Activated naive CD4-positive, alpha-beta T cell treated with anti-CD3 and anti-CD28 coated beads for 36 hours (primary cell): ENCODE measurements at regions not wholly inside any gene's neighbourhood (a gene's known extent, or its start where the extent isn't known, plus 50 kb on each side); places are given as distances from the start of the nearest gene placed in this dataset.

ENCODE experiments used
- CTCF ChIA-PET: fragments of 350-600 bp; sonication (Branson Sonifier 250); formaldehyde crosslinking; loops from one replicate; lab custom pipeline; 2021; ENCODE audit warnings: antibody characterized with exemption; lab: Charles Lee
- DNase-seq: peaks from one replicate; pipeline ENCODE4 v3.0.0-alpha.2; 2020
- H3K27ac Mint-ChIP-seq: one replicate; pipeline ENCODE4 v1.8.0; 2021; ENCODE audit warnings: mild to moderate bottlenecking, mixed read lengths
- H3K27me3 Mint-ChIP-seq: one replicate; pipeline ENCODE4 v1.8.0; 2021; ENCODE audit warnings: low read depth, mixed read lengths
- H3K36me3 Mint-ChIP-seq: one replicate; pipeline ENCODE4 v1.8.0; 2021; ENCODE audit warnings: low read depth, mixed read lengths
- H3K4me1 Mint-ChIP-seq: one replicate; pipeline ENCODE4 v1.8.0; 2021; ENCODE audit warnings: low read depth, mixed read lengths
- H3K4me3 Mint-ChIP-seq: one replicate; pipeline ENCODE4 v1.8.0; 2021; ENCODE audit warnings: mild to moderate bottlenecking, moderate library complexity, mixed read lengths
- H3K9me3 Mint-ChIP-seq: one replicate; pipeline ENCODE4 v1.8.0; 2021; ENCODE audit warnings: mixed read lengths
- intact Hi-C: fragments of 100-400 bp; cut with micrococcal nuclease; formaldehyde crosslinking; loops from one replicate; pipeline ENCODE4 v1.15.1; 2023

DNA sequence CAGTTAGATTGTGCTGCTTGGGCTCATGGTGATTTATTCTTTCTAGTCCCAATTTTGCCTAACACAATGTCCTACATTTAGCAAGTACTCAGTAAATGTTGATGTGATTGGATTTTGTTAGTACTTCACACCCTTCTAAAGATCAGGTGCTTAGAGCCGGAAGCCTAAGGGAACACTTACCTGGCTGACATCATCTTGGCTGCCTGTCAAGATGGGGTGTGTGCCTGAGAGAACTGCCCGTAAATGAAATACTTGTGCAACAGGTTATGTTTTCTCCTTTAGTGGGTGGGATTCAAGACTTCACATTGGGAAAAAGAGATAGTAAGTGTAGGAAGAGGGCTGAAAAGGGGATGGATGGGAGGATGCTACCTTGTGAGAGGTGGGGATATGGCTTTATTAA, 75.5 kb upstream of the MACF1 start:
- Mint-ChIP-seq H3K4me1 (peaks cover 3% of the 10 kb centered on the region), H3K27ac (no peak overlapping the region), H3K27me3 (peaks cover 2% of the 10 kb centered on the region), H3K36me3 (no peaks in the 10 kb centered on the region), H3K9me3 (no peaks in the 10 kb centered on the region), H3K4me3 (no peak overlapping the region)
- DNase-seq = no peak
- intact Hi-C loops = loop anchor here (2.0 kb wide), 1 partner anchor 58 kb away; no protein-coding TSS in a partner anchor
- CTCF ChIA-PET = interaction anchor here (0.6 kb wide), 1 partner anchor 30 kb away, joined by 4 read pairs; no protein-coding TSS in a partner anchor

- Mint-ChIP-seq H3K4me1 (peaks cover 3% of the 10 kb centered on the region), H3K4me3 (no peak overlapping the region), H3K9me3 (no peaks in the 10 kb centered on the region), H3K27ac (no peak overlapping the region), H3K27me3 (peaks cover 2% of the 10 kb centered on the region), H3K36me3 (no peaks in the 10 kb centered on the region)
- CTCF ChIA-PET = no interaction called here
- peak; percentile 12 for DNase-seq
- intact Hi-C loops = loop anchor here (2.0 kb wide), 1 partner anchor 57 kb away; no protein-coding TSS in a partner anchor
These were observed 75.0 kb upstream of the MACF1 start for GRCh38 chr1:39129514-39129913.

DNA sequence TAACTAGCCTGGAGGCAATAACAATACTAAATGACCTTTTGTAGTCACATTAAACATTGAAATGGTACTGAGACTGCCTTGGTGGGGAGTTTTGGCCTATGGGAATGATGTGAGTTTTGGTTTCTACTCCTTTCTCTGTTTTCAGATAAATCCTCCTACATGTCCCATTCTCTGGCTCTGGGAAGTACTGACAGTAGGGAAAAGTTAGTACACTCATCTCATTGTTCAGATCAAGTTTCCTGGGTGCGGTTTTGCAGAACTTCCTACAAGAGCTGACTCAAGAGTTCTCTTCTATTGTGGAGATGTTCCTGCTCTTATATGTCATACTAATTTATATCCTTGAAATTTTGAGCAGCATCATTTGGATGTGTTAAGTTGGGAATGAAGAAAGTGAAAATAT, 74.2 kb upstream of the MACF1 start:
- no peaks in the 10 kb centered on the region for H3K36me3 Mint-ChIP-seq
- H3K27me3 Mint-ChIP-seq = peaks cover 2% of the 10 kb centered on the region
- CTCF ChIA-PET = no interaction called here
- no peak for DNase-seq
- intact Hi-C loops = no loop called here
- peaks cover 5% of the 10 kb centered on the region for H3K4me1 Mint-ChIP-seq
- H3K27ac Mint-ChIP-seq = no peak overlapping the region
- H3K4me3 Mint-ChIP-seq = no peak overlapping the region
- no peaks in the 10 kb centered on the region for H3K9me3 Mint-ChIP-seq

DNA sequence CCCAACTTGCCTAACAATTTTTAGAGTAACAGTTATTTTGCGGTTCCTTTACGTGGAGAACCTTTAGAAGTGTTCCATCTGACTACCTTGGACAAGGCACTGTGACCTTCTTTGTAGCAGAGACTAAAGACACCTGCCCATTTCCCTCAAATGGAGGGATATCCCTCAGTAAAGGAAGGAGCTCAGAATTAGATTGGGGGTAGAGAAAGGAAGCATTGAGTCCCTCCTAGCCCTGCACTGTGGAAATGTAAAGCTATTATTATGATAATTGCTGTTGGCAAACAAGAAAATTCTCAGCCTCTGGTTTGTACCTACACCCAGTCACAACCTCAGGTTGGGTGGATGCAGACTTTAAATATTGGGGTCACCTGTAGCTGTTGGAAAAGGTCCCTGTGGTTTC, 72.6 kb upstream of the MACF1 start:
- CTCF ChIA-PET = interaction anchor here (1.5 kb wide), 1 partner anchor 60 kb away, joined by 4 read pairs; no protein-coding TSS in a partner anchor
- DNase-seq = no peak
- no peaks in the 10 kb centered on the region for H3K9me3 Mint-ChIP-seq
- H3K4me3 Mint-ChIP-seq = no peak overlapping the region
- H3K36me3 Mint-ChIP-seq = no peaks in the 10 kb centered on the region
- H3K27ac Mint-ChIP-seq = no peak overlapping the region
- intact Hi-C loops = no loop called here
- peaks cover 5% of the 10 kb centered on the region for H3K4me1 Mint-ChIP-seq
- H3K27me3 Mint-ChIP-seq = peaks cover 2% of the 10 kb centered on the region

DNA sequence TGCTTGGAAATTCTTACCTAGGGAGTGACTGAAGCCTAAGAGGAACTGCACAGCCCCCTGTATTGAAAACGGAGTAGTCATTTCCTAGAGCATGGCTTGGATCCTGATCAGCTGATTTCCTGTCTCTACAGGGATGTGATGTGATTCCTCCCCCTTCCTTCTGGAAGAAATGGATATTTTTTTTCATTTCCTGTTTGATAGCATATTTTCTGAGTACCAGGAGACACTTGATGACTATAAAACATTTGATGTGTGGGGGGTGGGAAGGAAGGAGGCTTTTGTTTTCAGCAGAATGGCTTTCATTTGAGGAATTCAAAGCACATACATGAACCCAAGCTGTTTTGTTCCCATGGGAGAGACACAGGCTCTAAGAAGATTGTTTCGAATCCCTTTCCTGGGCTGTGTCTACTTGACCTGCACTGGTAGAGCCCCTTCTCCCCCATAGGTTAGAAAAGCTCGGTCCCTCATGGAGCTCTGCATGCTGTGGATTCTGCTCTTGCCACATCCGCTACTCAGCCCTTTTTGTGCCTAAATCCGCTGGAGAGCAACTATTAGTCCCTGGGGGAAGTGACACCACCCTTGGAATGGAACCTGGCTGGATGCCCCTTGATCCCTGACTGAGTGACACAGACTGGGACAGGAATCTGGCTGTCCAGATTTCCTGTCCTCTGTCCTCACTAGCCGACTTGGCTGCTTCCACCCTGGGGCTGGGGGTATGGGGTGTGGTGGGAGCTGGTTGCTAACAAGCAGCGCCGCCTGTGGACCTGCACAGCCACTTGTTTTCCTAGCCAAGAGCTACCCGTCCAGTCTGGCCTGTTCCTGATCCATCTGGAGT, 71.8 kb upstream of the MACF1 start:
- Mint-ChIP-seq H3K4me3 (no peak overlapping the region), H3K36me3 (no peaks in the 10 kb centered on the region), H3K27ac (no peak overlapping the region), H3K27me3 (peaks cover 2% of the 10 kb centered on the region), H3K9me3 (no peaks in the 10 kb centered on the region), H3K4me1 (peaks cover 5% of the 10 kb centered on the region)
- DNase-seq = no peak
- CTCF ChIA-PET = interaction anchor here (1.5 kb wide), 1 partner anchor 60 kb away, joined by 4 read pairs; no protein-coding TSS in a partner anchor
- intact Hi-C loops = no loop called here

DNA sequence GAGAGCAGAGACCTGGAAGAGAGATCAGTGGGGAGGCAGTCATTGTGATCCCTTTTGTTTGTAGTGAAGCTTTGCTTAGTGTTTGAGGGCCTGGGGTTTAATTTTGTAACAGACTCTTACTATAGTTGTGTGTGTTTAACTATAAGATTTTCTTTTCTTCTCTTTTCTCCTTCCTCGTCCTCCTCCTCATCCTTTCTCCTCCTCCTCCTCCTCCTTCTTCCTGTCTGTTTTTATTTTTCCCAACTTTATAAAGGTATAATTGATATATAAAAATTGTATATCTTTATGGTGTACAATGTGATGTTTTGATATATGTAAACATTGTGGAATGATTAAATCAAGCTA, 71.2 kb upstream of the MACF1 start:
- DNase-seq = no peak
- Mint-ChIP-seq H3K27ac (no peak overlapping the region), H3K9me3 (no peaks in the 10 kb centered on the region), H3K4me1 (peaks cover 5% of the 10 kb centered on the region), H3K27me3 (peaks cover 2% of the 10 kb centered on the region), H3K4me3 (no peak overlapping the region), H3K36me3 (no peaks in the 10 kb centered on the region)
- CTCF ChIA-PET = interaction anchor here (1.0 kb wide), 1 partner anchor 222 kb away, joined by 3 read pairs; no protein-coding TSS in a partner anchor
- intact Hi-C loops = no loop called here

GRCh38 chr1:39134768-39135333, 69.6 kb upstream of the MACF1 start:
- no peaks in the 10 kb centered on the region for H3K27me3 Mint-ChIP-seq
- H3K4me1 Mint-ChIP-seq = peaks cover 2% of the 10 kb centered on the region
- no peaks in the 10 kb centered on the region for H3K36me3 Mint-ChIP-seq
- no peak for DNase-seq
- CTCF ChIA-PET = no interaction called here
- no peaks in the 10 kb centered on the region for H3K9me3 Mint-ChIP-seq
- no peak overlapping the region for H3K27ac Mint-ChIP-seq
- intact Hi-C loops = no loop called here
- no peak overlapping the region for H3K4me3 Mint-ChIP-seq

DNA sequence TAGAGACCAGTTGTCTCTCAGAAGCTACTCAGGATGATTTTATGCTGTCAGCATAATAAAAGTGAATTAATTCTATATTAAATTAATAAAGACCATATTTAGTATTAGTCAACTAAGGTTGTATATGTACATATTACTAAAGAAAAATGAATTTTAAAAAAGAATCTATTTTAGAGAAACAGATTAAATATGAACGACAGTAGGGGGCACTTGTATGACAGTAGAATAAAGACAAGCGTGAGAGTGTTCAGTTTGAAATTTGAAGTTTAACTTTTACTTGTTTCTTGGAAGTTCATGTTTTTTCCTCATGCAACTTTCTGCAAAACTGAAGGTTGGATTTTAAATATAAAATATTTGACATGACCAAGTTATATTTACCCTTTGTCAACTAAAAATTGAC, 67.9 kb upstream of the MACF1 start:
- no peak overlapping the region for H3K4me3 Mint-ChIP-seq
- intact Hi-C loops = no loop called here
- H3K36me3 Mint-ChIP-seq = no peaks in the 10 kb centered on the region
- CTCF ChIA-PET = no interaction called here
- H3K27me3 Mint-ChIP-seq = no peaks in the 10 kb centered on the region
- DNase-seq = no peak
- no peak overlapping the region for H3K27ac Mint-ChIP-seq
- no peaks in the 10 kb centered on the region for H3K9me3 Mint-ChIP-seq
- peaks cover 2% of the 10 kb centered on the region for H3K4me1 Mint-ChIP-seq

DNA sequence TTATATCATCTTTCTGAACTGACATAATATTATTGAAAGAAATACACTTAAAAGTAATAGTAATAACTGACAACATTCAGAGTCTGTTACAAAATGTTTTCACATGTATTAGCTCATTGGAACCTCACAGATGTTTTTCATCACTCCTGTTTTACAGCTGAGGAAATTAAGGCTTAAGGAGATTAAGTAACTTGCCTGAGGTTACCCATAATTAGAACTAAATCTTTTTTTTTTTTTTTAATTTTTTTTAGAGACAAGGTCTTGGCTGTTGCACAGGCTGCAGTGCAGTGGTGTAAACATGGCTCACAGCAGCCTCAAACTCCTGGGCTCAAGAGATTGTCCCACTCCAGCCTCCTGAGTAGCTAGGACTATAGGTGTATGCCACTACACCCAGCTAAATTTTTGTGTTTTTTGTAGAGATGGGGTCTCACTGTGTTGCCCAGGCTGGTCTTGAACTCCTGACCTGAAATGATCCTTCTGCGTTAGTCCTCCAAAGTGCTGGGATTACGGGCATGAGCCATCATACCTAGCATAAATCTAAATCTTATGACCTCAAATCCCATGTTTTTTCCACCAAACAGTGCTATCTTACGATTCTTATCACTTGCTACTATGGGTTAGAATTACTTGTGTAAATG, 64.7 kb upstream of the MACF1 start:
- intact Hi-C loops = no loop called here
- no peak overlapping the region for H3K27ac Mint-ChIP-seq
- H3K27me3 Mint-ChIP-seq = no peaks in the 10 kb centered on the region
- H3K4me3 Mint-ChIP-seq = no peak overlapping the region
- no peak for DNase-seq
- H3K4me1 Mint-ChIP-seq = peaks cover under 1% of the 10 kb centered on the region
- CTCF ChIA-PET = interaction anchor here (0.7 to 1.2 kb wide), 2 partner anchors 17 to 52 kb away, joined by 3 to 7 read pairs; no protein-coding TSS in a partner anchor
- no peaks in the 10 kb centered on the region for H3K9me3 Mint-ChIP-seq
- H3K36me3 Mint-ChIP-seq = no peaks in the 10 kb centered on the region

- no peak for DNase-seq
- Mint-ChIP-seq H3K36me3 (no peaks in the 10 kb centered on the region), H3K27me3 (peaks cover 3% of the 10 kb centered on the region), H3K27ac (no peak overlapping the region), H3K4me3 (no peak overlapping the region), H3K9me3 (no peaks in the 10 kb centered on the region), H3K4me1 (no peaks in the 10 kb centered on the region)
- intact Hi-C loops = no loop called here
- CTCF ChIA-PET = no interaction called here
These were observed 62.6 kb upstream of the MACF1 start for GRCh38 chr1:39141925-39142324.

- CTCF ChIA-PET = no interaction called here
- H3K27ac Mint-ChIP-seq = no peak overlapping the region
- no peaks in the 10 kb centered on the region for H3K9me3 Mint-ChIP-seq
- H3K27me3 Mint-ChIP-seq = peaks cover 6% of the 10 kb centered on the region
- H3K4me1 Mint-ChIP-seq = no peaks in the 10 kb centered on the region
- no peak for DNase-seq
- intact Hi-C loops = no loop called here
- H3K4me3 Mint-ChIP-seq = no peak overlapping the region
- H3K36me3 Mint-ChIP-seq = no peaks in the 10 kb centered on the region
These were observed 62.0 kb upstream of the MACF1 start for GRCh38 chr1:39142401-39143060.

DNA sequence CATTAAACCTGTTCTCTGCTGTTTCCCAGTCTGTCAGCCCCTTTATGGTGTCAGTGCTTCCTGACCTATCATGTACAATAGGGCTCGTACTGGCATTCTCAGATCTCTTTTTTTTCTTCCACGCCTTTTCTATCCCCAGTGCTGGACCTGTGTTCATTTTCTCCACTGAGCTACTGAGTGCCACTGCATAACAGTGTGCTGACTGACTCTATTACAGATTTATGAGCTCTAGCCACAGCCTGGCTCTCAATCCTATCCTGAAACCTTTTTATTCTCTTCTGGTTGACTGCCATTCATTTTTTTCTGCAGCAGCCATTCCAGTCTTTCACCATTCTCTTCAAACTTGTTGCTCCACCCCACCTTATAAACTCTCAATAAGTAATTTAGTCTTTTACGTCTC, 59.6 kb upstream of the MACF1 start:
- CTCF ChIA-PET = no interaction called here

More for the DNA sequence above, 59.6 kb upstream of the MACF1 start:
- Mint-ChIP-seq H3K27ac (no peak overlapping the region), H3K9me3 (no peaks in the 10 kb centered on the region), H3K4me1 (no peaks in the 10 kb centered on the region), H3K36me3 (no peaks in the 10 kb centered on the region), H3K27me3 (peaks cover 8% of the 10 kb centered on the region), H3K4me3 (no peak overlapping the region)
- no peak for DNase-seq
- intact Hi-C loops = no loop called here
